AG04449 (cell line): ENCODE measurements at regions not wholly inside any gene's neighbourhood (a gene's known extent, or its start where the extent isn't known, plus 50 kb on each side); places are given as distances from the start of the nearest gene placed in this dataset.
A peak's percentile ranks its signal among the peaks of the same experiment; 100 is the strongest.

Source experiments
- CTCF ChIA-PET: fragments of 350-600 bp; formaldehyde crosslinking; extraction: SDS; loops from one replicate; lab custom pipeline; 2021; ENCODE audit warnings: antibody characterized with exemption; lab: Yijun Ruan, JAX
- POLR2A ChIA-PET: fragments of 400-600, 350-600 bp; formaldehyde crosslinking; extraction: SDS; loops from one replicate; lab custom pipeline; 2020; ENCODE audit warnings: antibody characterized with exemption, inconsistent platforms; lab: Yijun Ruan, JAX
- DNase-seq: peaks from one replicate; pipeline ENCODE4 v3.0.0-alpha.2; 2010; ENCODE audit warnings: low read depth, low spot score
- H3K4me3 ChIP-seq: 2 replicates; pipeline ENCODE4 v1.5.1; 2011; ENCODE audit warnings: low read depth, mild to moderate bottlenecking, control low read depth, low read length
- CTCF ChIP-seq: IDR thresholded peaks from one replicate; pipeline ENCODE4 v1.5.1; 2011; ENCODE audit warnings: mild to moderate bottlenecking, moderate library complexity, low read length, control low read depth, inconsistent platforms; ENCODE audit not compliant: insufficient read depth; ENCODE audit errors: missing control alignments

- ChIA-PET CTCF (no interaction called here), POLR2A (no interaction called here)
- no peak overlapping the region for H3K4me3 ChIP-seq
- TF ChIP-seq CTCF, result no peak
- no peak for DNase-seq
Measured at GRCh38 chr21:24204641-24205040, 1402.6 kb downstream of the MRPL39 start.

GRCh38 chr21:24200052-24200451 is 1407.2 kb downstream of the MRPL39 start:
- ChIA-PET CTCF (no interaction called here), POLR2A (no interaction called here)
- H3K4me3 ChIP-seq, result no peak overlapping the region
- no peak for TF ChIP-seq CTCF
- no peak for DNase-seq

GRCh38 chr21:24197923-24198322 is 1409.4 kb downstream of the MRPL39 start:
- ChIA-PET CTCF (no interaction called here), POLR2A (no interaction called here)
- no peak for TF ChIP-seq CTCF
- H3K4me3 ChIP-seq, result no peak overlapping the region
- DNase-seq, result no peak

GRCh38 chr21:24197132-24197643 is 1410.1 kb downstream of the MRPL39 start:
- DNase-seq, result no peak
- no peak for TF ChIP-seq CTCF
- ChIA-PET CTCF (no interaction called here), POLR2A (no interaction called here)
- H3K4me3 ChIP-seq, result no peak overlapping the region

GRCh38 chr21:24188506-24188905 is 1418.8 kb downstream of the MRPL39 start:
- no peak for TF ChIP-seq CTCF
- ChIA-PET CTCF (interaction anchor here (1.0 kb wide), 1 partner anchor 10 kb away, joined by 3 read pairs; no protein-coding TSS in a partner anchor), POLR2A (no interaction called here)
- no peak for DNase-seq
- H3K4me3 ChIP-seq, result no peak overlapping the region

GRCh38 chr21:24183077-24183476 is 1424.2 kb downstream of the MRPL39 start:
- ChIA-PET CTCF (no interaction called here), POLR2A (no interaction called here)
- H3K4me3 ChIP-seq, result no peak overlapping the region
- TF ChIP-seq CTCF, result peak; percentile 9
- peak; percentile 36 for DNase-seq
